Suprapubic skin (tissue), 4 donors: ENCODE measurements at regions not wholly inside any gene's neighbourhood (a gene's known extent, or its start where the extent isn't known, plus 50 kb on each side); places are given as distances from the start of the nearest gene placed in this dataset.

Source experiments
- DNase-seq, 2 donors: peaks; one replicate each; pipeline ENCODE4 v3.0.0-alpha.2; 2019; ENCODE audit warnings: low spot score in 2 of 2
- H3K27ac ChIP-seq: fragments of 200-600 bp; sonication (generic); one replicate; pipeline ENCODE4 v1.5.1; 2019
- H3K27me3 ChIP-seq: fragments of 200-600 bp; sonication (generic); one replicate; pipeline ENCODE4 v1.5.1; 2019
- H3K36me3 ChIP-seq: fragments of 200-600 bp; sonication (generic); one replicate; pipeline ENCODE4 v1.5.1; 2019
- H3K4me1 ChIP-seq: fragments of 200-600 bp; sonication (generic); one replicate; pipeline ENCODE4 v1.5.1; 2019
- H3K4me3 ChIP-seq: fragments of 200-600 bp; sonication (generic); one replicate; pipeline ENCODE4 v1.5.1; 2019; ENCODE audit warnings: mild to moderate bottlenecking
- H3K9me3 ChIP-seq: fragments of 200-600 bp; sonication (generic); one replicate; pipeline ENCODE4 v1.5.1; 2019
- EP300 ChIP-seq: sonication (generic); formaldehyde crosslinking; IDR thresholded peaks from one replicate; pipeline ENCODE4 v1.6.1; 2017; ENCODE audit warnings: antibody characterized with exemption
- POLR2A ChIP-seq, 2 donors: fragments of 450-650 bp; IDR thresholded peaks; one replicate each; pipeline ENCODE4 v1.6.1; 2017; ENCODE audit warnings: antibody characterized with exemption in 2 of 2, mild to moderate bottlenecking in 2 of 2, moderate library complexity in 2 of 2
- POLR2AphosphoS5 ChIP-seq, 3 donors: sonication (generic); formaldehyde crosslinking; IDR thresholded peaks; one replicate each; pipeline ENCODE4 v1.6.1; 2017; ENCODE audit warnings: antibody characterized with exemption in 3 of 3
- WGBS: methylation state at CpG from one replicate; pipeline ENCODE4 v1.1.5; 2018; 5-methylcytosine and 5-hydroxymethylcytosine counted together
- TF ChIP-seq, protein P1 (sequence below), 2 donors: fragments of 200-600 bp in 1 of 2; fragments of 450-650 bp in 1 of 2; sonication (generic) in 1 of 2; IDR thresholded peaks; one replicate each; pipeline ENCODE4 v1.5.1; 2016 to 2019; ENCODE audit warnings: antibody characterized with exemption in 2 of 2, mild to moderate bottlenecking in 1 of 2, moderate library complexity in 1 of 2

DNA sequence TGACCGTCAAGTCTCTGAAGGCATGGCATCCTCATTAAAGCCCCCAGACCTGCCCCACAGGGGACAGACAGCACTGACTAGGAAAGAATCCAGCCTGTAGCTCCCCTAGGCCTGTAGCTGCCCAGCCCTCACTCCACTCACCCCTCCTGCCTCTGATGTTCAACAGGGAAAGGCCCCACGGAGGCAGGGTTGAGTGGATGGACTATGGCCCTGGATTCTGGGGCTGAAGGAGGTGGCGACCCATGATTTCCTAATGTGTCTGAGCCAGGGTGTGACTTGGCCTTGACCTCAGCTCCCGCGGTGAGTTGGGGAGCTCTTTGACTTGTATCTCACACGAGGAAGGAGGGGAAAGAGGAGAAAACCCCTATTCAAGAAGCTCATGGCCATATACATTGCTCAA, 238.5 kb upstream of the CSF3R start:
- 72% methylated on average over 5 of the region's 6 CpGs for WGBS
- Histone ChIP-seq H3K36me3 (no peaks in the 10 kb centered on the region), H3K27ac (no peak overlapping the region), H3K9me3 (no peaks in the 10 kb centered on the region), H3K4me1 (no peaks in the 10 kb centered on the region), H3K27me3 (peaks cover 38% of the 10 kb centered on the region), H3K4me3 (no peak overlapping the region)
- TF ChIP-seq POLR2A (IDR thresholded peaks at IDR 0.05) (no peak), POLR2AphosphoS5 (IDR thresholded peaks at IDR 0.05) (no peak)
- TF ChIP-seq, protein P1, sequence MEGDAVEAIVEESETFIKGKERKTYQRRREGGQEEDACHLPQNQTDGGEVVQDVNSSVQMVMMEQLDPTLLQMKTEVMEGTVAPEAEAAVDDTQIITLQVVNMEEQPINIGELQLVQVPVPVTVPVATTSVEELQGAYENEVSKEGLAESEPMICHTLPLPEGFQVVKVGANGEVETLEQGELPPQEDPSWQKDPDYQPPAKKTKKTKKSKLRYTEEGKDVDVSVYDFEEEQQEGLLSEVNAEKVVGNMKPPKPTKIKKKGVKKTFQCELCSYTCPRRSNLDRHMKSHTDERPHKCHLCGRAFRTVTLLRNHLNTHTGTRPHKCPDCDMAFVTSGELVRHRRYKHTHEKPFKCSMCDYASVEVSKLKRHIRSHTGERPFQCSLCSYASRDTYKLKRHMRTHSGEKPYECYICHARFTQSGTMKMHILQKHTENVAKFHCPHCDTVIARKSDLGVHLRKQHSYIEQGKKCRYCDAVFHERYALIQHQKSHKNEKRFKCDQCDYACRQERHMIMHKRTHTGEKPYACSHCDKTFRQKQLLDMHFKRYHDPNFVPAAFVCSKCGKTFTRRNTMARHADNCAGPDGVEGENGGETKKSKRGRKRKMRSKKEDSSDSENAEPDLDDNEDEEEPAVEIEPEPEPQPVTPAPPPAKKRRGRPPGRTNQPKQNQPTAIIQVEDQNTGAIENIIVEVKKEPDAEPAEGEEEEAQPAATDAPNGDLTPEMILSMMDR (IDR thresholded peaks at IDR 0.05): no peak
- DNase-seq: no peak

DNA sequence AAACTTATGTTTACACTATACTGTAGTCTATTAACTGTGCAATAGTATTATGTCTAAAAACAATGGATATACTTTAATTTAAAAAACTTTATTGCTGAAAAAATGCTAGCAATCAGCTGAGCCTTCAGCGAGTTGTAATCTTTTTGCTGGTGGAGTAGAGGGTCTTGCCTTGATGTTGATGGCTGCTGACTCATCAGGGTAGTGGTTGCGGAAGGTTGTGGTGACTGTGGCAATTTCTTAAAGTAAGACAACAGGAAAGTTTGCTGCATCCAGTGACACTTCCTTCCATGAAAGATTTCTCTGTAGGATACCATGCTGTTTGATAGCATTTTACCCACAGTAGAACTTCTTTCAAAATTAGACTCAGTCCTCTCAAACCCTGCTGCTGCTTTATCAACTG, 234.7 kb upstream of the CSF3R start:
- Histone ChIP-seq H3K9me3 (no peaks in the 10 kb centered on the region), H3K4me1 (no peaks in the 10 kb centered on the region), H3K27me3 (peaks cover 38% of the 10 kb centered on the region), H3K4me3 (no peak overlapping the region), H3K27ac (no peak overlapping the region), H3K36me3 (no peaks in the 10 kb centered on the region)
- TF ChIP-seq, protein P1 (IDR thresholded peaks at IDR 0.05): no peak
- TF ChIP-seq EP300 (no peak), POLR2A (IDR thresholded peaks at IDR 0.05) (no peak), POLR2AphosphoS5 (IDR thresholded peaks at IDR 0.05) (no peak)
- WGBS: 83% methylated on average over 2 of the region's 2 CpGs
- DNase-seq: no peak

DNA sequence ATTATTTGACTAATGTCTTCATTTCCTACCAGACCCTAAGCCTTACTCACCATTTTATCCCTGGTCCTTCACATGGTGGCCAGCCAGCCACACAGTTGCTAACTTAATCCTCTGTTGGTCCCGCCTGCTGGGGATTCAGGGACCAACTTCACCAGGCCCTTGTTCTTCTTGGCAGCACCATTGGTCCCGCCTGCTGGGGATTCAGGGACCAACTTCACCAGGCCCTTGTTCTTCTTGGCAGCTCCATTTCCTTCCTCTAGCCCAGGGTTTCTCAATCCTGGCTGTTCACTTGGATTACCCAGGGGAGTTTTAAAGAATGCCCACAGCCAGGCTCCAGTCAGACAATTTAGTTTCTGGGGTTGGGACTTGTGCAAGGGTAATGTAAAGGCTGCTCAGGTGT, 233.1 kb upstream of the CSF3R start:
- peaks cover 37% of the 10 kb centered on the region for H3K27me3 ChIP-seq

DNA sequence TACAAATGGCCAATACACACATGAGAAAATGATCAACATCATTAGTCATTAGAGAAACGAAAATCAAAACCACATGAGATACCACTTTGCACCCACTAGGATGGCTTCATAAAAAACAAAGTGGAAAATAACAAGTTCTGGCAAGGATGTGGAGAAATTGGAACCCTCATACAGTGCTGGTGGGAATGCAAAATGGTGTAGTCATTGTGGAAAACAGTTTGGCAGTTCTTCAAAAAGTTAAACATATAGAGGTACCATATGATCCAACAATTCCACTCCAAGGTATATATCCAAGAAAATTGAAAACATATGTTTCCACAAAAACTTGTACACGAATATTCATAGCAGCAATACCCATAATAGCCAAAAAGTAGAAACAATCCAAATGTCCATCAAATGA, 231.6 kb upstream of the CSF3R start:
- TF ChIP-seq POLR2AphosphoS5 (IDR thresholded peaks at IDR 0.05): no peak
- TF ChIP-seq EP300: no peak
- TF ChIP-seq, protein P1 (IDR thresholded peaks at IDR 0.05): no peak
- TF ChIP-seq POLR2A (IDR thresholded peaks at IDR 0.05): no peak
- no peaks in the 10 kb centered on the region for H3K9me3 ChIP-seq
- WGBS: 50% methylated on average over 2 of the region's 2 CpGs
- peaks cover 40% of the 10 kb centered on the region for H3K27me3 ChIP-seq
- H3K4me1 ChIP-seq: no peaks in the 10 kb centered on the region
- H3K36me3 ChIP-seq: no peaks in the 10 kb centered on the region
- no peak for DNase-seq
- H3K4me3 ChIP-seq: no peak overlapping the region
- H3K27ac ChIP-seq: no peak overlapping the region

More for the DNA sequence above, 233.1 kb upstream of the CSF3R start:
- H3K36me3 ChIP-seq: no peaks in the 10 kb centered on the region
- no peaks in the 10 kb centered on the region for H3K4me1 ChIP-seq
- no peak for DNase-seq
- TF ChIP-seq POLR2AphosphoS5 (IDR thresholded peaks at IDR 0.05) (no peak), POLR2A (IDR thresholded peaks at IDR 0.05) (no peak), EP300 (no peak)
- TF ChIP-seq, protein P1 (IDR thresholded peaks at IDR 0.05): no peak
- WGBS: 85% methylated on average over 2 of the region's 2 CpGs
- no peaks in the 10 kb centered on the region for H3K9me3 ChIP-seq
- H3K4me3 ChIP-seq: no peak overlapping the region
- no peak overlapping the region for H3K27ac ChIP-seq

DNA sequence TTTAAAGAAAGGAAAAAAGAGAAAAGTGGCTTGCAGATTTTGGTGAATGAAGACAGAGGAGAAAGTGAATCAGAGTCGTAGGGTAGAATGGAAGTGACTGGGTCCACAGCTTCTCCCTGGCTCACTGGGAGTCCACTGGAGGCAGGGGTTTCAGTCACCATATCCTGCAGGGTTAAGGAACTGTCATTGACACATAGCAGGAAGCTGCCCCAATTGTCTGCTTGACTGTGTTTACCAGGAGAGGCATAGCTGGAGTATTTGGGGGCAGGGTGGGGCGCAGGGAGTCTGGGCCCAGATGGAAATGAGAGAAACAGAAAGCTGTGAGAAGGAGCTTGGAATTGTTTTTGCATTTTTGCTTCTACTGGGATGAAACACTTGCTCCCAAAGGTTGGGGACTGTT, 228.8 kb upstream of the CSF3R start:
- Histone ChIP-seq H3K4me3 (no peak overlapping the region), H3K36me3 (no peaks in the 10 kb centered on the region), H3K27me3 (peaks cover 60% of the 10 kb centered on the region), H3K27ac (no peak overlapping the region), H3K4me1 (no peaks in the 10 kb centered on the region), H3K9me3 (no peaks in the 10 kb centered on the region)
- TF ChIP-seq, protein P1 (IDR thresholded peaks at IDR 0.05): no peak
- TF ChIP-seq EP300 (no peak), POLR2AphosphoS5 (IDR thresholded peaks at IDR 0.05) (no peak), POLR2A (IDR thresholded peaks at IDR 0.05) (no peak)
- no peak for DNase-seq
- WGBS: 21% methylated on average over 2 of the region's 2 CpGs
